HG03064 (cell line): ENCODE measurements at regions not wholly inside any gene's neighbourhood (a gene's known extent, or its start where the extent isn't known, plus 50 kb on each side); places are given as distances from the start of the nearest gene placed in this dataset.

Source experiments
- ATAC-seq: cut with Tn5 transposase; IDR thresholded peaks from one replicate; pipeline ENCODE4 v1.9.1; 2021; ENCODE audit warnings: low read depth; ENCODE audit not compliant: unreplicated experiment

DNA sequence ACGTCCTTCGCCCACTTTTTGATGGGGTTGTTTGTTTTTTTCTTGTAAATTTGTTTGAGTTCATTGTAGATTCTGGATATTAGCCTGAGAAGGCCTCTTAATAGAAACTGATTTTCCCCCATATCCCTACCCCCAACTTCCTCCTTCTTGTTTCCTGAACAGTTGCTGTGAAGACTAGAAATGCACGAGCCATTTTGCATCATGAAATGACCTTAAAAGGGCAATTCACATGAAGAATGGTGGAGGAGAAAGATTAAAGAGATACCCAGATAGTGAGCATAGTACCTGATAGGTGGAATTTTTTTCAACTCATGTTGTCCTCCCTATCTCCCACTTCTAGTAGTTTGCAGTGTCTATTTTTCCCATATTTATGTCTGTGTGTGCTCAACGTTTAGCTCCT lies 55.2 kb upstream of the KCNH8 start:
- ATAC-seq, result no peak

DNA sequence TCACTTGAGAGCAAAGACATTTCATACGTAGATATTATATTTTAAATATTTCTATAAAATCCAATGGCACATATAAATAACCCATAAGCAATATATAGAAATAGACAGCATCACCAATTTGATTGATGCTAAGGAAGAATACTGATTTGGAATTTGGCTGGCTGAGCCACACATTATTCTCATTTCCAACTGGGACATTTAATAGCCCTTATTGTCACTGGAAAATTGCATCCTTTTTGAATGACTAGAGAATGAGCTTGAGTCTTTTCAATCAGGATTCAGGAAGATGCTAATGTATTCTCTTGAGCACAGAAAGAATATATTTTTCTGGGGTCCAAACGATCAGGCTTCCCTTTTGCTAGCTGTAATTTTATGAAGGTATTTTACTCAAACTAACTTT lies 70.9 kb upstream of the KCNH8 start:
- no peak for ATAC-seq

DNA sequence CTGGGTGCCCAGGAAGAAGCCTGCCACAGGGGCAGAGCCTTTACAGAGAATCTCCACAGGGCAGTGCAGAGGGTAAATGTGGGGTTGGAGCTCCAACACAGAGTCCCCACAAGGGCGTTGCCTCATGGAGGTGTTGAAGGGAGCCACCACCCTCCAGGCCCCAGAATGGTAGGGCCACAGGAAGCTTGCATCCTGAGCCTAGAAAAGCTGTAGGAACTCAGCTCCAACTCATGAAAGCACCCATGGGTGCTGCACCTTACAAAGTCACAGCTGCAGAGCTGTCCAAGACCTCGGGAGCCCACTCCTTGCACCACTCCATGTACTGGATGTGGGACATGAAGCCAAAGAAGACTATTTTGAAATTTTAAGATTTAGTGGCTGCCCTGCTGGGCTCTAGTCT lies 73.3 kb upstream of the KCNH8 start:
- no peak for ATAC-seq

DNA sequence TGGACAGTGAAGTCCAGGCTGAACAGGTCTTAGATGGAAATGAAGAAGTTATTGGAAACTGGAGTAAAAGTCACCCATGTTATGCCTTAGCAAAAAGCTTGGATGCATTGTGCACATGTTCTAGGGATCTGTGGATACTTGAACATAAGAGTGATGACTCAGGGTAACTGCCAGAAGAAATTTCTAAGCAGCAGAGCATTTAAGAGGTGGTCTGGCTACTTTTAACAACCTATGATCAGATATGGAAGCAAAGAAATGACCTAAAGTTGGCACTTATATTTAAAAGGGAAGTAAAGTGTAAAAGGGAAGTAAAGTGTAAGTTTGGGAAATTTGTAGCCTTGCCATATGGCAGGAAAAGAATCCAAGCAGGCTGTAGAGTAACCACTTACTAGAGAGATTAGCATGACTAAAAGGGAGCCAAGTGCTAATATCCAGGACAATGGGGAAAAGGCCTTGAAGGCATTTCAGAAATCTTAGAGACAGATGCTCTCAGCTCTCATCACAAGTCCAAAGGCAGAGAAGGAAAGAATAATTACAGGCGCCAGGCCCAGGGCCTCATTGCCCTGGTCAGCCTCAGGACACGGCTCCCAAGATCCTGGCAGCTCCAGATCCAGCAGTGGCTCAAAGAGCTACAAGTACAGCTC lies 73.9 kb upstream of the KCNH8 start:
- ATAC-seq, result no peak

DNA sequence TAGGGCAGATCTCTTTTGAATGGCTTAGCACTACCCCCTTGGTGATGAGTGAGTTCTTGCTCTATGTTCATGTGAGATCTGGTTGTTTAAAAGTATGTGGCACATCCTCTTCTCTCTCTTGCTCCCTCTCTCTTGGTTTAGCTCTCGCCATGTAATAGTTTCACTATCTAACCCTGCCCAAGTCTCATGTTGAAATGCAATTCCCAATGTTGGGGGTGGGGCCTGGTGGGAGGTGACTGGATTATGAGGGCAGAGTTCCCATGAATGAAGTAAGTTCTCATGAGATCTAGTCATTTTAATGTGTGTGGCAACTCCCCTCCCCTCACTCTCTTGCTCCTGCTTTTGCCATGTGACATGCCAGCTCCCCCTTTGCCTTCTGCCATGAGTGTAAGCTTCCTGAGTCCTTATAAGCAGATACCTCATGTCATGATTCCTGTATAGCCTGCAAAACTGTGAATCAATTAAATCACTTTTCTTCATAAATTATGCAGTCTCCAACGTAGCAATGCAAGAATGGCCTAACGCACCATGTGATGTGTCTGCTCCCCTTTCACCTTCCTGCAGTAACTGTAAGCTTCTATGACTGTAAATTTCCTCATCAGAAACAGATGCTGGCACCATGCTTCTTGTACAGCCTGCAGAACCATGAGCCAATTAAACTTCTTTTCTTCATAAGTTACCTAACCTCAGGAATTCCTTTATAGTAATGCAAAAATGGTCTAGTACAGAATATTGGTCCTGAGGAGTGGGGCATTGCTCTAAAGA lies 74.8 kb upstream of the KCNH8 start:
- ATAC-seq, result no peak

DNA sequence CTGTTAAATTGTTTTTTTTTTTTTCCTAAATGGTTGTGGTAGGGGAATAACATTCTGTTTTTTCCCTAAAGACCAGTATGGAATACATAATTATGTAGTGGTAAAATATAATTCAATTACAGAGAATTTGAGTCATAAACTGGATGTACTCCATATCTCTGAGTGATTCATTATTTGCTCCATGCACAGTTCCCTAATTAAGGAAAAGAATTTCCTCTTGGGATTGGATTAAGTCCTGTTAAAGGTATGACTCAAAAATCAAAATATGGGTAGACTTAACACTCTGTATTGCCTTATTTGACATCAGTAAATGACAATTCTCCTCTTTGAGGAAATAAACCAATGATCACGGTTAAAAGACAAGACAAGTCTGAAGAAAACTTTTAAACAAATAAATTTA lies 78.0 kb upstream of the KCNH8 start:
- no peak for ATAC-seq

DNA sequence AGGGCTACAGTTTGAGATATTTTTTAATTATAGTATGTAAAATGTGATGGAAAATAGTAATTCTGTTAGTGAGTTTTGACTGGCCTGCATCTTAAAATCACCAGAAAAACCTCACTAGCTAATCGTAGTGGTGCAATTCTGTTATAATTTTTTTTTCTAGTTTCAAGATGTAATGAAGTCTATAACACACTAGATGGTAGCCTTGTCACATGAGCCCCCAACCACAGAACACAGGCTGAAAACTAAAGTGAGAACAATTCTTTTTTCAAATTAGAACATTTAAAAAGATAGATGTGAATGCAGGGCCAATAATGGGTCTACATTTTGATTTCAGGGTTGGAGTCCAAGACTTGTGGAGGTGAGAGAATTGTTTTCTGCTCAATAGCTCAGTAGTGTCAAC lies 83.3 kb upstream of the KCNH8 start:
- no peak for ATAC-seq

DNA sequence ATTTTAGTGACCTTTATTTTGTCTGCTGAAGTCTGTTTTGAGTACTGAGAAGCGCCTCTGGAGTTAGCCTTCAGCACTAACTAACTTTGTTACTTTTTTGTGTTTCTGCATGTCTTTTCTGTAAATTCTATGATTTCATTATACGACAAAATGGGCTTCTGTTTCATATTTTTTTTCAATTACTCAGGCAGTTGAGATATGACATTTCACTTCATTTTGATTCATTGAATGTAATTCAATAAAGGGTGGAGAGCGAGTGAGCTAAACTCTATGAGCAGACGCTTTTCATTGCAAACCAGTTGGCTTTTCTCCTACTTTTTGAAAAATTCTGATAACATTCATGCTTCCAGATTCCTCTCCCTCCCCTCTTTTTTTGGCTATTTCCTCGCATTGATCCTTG lies 84.4 kb upstream of the KCNH8 start:
- ATAC-seq, result no peak

DNA sequence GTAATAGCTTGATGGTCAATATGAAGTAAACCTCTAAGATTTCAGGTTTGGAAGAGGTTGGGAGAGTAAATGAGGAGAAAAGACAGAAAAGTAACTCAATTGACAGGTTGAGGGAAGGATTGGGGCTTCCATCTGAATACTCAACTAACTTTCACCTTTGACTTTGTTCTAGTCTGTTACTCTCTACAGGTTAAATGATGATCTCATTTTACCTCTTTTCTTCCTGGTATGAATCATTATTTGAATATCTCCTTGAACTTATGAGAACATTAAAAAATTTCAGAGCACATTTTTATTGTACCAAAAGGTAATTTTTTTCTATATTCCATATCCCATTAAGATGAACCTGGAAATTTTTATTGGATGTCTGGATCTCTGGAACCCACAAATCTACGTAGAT lies 87.9 kb upstream of the KCNH8 start:
- no peak for ATAC-seq

DNA sequence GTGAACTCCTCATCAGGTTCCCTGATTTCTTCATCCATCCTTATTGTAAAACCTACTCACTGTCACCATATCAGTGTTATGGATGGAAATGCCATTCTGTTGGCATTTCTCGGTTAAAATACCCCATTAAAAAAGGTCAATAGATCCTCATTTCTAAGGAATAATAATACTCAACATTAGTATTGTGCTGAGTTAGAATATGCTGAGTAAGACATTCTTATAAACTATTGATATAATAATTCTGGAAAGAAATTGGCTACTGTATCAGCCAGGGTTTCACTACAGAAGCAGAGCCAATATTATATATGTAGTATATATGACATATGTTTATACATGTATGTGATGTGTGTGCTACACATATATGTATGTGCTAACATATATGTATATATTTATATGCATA lies 95.4 kb upstream of the KCNH8 start:
- no peak for ATAC-seq

DNA sequence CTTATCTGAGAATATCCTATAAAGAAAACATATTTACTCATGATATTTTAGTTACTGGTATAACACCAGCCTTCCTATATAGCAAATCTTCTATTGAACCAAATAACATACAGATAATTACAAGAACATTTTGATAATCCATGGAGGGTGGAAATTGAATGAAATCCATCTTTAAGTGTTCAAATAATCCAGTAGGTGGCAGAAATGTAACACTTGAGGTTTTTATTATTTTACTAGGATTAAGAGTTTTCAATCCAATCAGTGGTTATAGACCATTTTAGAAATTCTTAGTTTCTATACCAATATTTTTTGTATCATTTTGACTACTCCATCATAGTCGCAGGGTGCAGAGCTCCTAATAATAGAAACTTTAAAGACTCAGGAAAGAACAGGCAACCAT lies 101.9 kb upstream of the KCNH8 start:
- ATAC-seq, result no peak

DNA sequence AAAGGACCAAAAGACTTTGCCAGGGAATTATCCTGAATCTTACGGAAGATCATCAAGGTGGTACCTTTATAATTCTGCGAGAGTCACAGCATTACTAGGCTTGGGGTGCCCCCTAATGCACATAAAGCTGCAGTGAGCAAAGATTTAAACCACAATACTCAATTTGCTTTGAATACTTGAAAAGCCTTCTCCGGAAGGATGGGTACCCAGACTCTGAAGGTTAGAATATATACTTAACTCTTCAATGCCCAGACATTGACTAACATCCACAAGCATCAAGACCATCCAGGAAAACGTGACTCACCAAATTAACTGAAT lies 117.8 kb upstream of the KCNH8 start:
- ATAC-seq, result no peak

DNA sequence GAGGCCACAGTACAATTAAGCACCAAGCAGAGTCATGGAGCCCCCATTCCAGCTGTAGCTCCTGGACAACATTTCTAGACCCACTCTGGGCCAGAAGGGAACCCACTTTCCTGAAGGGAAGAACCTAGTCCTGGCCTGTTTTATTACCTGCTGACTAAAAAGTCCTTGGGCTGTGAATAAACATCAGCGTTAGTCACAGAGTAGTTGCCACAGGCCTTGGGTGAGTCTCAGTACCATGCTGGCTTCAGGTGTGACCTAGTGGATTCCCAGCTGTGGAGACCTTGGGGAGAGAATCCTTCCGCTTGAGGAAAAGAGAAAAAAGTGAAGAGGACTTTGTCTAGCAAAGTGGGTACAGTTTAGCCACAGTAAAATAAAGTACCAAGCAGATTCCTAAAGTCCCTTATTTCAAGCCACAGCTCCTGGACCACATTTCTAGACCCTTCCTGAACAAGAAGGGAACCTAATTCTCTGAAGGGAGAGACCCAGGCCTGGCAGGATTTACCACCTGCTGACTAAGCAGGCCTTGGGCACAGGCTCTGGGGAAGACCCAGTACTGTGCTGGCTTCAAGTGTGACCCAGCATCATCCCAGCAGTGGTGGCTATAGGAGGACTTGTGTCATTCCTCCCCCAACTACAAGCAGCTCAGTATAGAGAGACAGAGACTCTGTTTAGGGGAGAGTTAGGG lies 118.3 kb upstream of the KCNH8 start:
- ATAC-seq, result no peak

DNA sequence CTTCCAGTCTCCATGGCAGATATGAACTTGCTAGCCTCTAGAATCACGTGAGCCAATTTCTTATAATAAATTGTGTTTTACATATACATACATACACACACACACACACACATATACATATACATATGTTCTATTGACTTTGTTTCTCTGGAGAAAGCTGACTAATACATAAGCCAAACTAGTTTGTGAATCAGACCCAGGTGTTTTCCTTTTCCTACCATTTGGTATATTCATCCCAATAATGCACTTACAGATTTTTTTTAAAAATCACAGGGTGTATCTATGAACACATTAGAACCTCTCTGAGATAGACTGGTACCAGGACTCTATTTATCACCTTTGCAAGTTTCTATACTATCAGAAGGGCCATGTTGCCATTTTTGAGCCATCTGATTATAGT lies 122.9 kb upstream of the KCNH8 start:
- no peak for ATAC-seq

DNA sequence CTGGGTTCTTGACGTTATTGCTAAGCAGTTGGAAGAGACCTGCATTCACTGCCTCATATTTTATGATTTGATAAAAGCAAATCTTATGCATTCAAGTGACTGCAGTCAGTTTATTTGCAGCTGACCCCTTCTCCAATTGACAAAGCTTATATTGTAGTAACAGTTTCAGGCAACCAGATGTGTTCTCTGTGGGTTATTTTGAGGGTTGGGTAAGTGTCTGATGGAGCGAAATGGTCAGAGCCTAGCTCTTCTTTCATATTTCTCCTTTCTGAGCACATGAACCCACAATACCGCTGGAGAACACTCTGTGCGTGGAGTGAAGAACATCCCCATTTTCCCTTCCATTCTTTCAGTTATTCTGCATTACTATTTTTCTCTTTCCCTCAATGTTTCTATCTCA lies 125.8 kb upstream of the KCNH8 start:
- ATAC-seq, result no peak

DNA sequence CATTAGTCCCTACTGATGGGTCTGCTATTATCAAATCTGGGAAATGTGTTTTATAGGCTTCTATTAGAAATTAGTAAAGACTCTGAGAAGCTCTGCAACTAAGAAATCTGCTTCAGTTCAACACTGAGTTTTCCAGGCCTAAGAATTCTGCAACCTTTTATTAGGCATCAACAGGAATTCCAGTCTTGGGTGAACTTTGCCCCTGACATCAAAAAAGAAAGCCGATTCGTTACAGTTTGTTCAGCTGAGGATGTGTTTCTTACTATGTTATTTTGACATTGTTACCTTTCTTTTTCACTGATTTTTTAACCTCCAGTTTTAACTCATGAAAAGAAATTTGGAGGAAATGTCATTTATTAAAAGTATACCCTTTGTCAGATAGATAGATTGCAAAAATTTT lies 131.5 kb upstream of the KCNH8 start:
- no peak for ATAC-seq

DNA sequence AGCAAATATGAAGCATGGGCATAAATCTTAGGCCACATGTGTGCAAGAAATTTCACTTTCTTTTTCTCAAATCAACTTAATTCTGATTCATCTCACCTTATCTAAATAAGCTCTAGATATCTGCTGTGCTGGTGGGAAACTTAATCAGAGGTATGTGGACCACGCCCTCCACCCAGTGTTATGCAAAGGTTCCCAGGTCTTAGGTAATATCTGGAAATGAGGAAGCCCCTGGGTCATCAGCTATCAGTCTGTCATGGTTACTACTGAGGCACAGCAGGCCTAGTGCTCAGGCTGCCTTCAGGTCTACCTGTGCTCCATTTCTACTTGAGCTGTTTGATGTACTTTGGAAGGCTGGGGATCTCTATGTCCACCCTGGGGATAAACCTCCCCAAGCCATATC lies 134.4 kb upstream of the KCNH8 start:
- no peak for ATAC-seq

DNA sequence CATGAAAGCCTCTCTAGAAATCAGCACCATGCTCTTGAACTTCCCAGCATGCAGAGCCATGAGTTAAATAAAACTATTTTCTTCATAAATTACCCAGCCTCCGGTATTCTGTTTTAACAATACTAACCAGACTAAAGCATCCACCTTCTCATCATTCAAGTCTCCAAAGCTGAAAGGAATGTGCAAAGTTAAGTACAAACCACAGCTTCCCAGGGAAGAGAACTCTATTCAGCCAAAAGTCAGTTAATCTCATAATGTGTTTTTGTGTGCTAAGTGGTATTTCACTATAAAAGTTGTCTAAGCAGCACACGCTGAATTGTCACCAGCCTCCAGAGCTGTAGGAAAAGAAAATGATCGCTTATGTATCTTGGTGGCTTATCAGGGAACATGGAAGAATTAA lies 135.5 kb upstream of the KCNH8 start:
- ATAC-seq, result no peak

DNA sequence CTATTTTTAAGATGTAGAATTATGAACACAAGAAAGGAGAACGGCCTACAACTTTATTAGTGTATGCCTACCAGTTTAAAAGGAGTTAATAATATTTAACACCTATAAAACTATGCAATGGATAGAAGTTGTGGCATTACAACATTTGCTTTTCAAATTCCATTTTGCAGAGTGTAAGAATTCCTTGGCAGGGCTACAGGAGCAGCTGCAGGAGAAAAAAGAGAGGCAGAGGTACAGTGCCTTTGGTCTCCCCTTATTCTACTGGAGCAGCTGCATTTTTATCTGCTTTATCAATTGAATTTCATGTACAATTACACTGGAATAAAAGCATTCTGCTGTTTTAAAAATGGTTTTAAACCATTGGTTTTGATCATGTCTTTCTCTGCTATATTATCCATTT lies 145.7 kb upstream of the KCNH8 start:
- ATAC-seq, result no peak

DNA sequence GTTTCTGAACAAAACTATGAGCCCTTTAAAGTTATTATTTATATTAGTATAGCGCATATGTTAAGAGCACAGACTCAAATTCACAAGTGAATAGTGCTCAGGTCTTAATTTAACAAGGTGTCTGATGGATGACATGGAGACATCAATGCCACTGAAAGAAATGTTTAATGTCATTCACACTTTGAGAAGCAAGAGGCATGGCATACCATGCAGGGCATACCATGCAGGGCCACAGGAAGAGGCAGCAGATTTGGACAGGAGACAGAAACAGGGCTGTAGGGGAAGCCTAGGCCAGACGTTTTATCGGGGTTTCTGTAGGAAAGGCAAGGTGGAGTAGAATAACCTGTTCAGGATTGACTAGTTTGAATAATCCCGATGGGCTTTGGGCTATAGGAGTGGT lies 150.2 kb upstream of the KCNH8 start:
- no peak for ATAC-seq

DNA sequence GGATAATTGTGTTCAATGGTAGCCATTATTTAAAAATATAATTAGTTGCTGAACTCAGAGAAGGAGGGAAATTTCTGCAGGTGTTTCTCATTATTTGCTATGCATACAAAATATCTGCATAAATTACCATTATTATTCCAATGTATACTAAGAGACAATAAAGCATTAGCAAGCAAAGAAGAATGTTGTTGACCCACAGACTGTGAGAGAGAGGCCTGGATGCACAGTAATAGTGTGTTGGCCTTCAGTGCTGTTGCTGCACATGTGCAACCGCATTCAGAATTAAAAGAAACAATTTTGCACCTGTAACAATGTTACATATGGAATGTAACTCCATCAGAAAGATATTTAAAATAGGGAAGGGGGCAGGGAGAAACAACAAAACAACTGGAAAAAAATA lies 155.6 kb upstream of the KCNH8 start:
- ATAC-seq, result no peak

DNA sequence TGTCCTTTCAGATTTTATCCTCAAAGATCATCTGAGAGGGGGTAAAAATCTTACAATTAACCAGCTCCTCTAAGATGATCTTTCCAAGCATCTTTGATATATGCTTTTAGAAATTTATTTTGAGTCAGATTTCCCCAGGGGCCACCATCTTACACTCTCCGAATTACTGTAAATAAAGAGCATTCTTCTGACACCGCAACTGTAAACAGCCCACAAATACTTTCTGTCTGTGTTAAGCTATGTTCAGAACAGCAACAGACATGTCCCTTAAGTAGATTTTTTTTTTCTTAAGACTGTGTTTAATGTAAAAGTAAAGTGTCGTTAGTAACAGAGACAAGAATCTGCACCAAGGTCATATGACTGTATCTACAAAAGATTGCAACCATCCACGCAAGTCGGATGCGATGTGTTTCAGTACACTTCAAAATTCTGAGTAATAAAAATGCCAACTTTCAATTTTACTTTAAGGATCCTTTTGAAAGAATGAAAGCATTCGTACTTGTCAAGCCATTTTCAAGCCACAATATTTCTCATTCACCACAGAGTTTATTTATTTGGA lies 159.0 kb upstream of the KCNH8 start:
- ATAC-seq, result no peak
